ENCODE measurements at regions not wholly inside any gene's neighbourhood (a gene's known extent, or its start where the extent isn't known, plus 50 kb on each side); places are given as distances from the start of the nearest gene placed in this dataset.

DNA sequence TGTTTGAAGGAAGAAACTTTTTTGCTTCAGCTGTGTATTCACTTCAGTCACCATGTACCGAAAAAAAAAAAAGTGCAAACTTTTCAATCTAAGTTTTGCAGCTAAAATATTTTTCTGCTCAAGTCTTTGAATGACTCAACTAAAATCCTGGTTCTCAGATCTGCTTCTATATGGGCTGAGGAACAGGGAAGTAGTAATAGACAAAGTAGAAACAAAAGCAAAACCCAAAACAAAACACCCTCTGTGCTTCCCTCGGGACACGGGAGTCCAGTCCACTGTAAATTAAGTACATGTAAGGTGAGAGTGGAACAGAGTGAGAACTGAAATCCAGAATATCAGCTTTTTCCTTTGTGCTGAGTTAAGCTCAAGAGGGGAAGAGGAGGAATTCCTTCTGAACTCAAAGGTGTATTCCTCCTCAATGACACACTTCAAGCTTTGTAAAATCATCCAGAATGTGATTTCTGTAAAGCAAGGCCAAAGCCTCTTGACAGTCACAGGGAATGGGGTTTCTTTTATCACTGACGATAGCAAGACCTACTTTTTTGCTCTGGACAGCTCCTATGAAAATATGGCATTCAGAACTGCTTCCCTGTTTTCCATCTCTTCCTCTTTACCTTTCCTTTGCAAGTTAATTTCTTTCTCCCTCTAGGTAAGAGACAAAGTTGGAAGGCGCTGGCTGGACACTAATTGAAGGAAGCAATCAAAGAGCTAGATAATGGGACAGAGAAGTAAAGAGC, 433.5 kb upstream of the MMADHC start:
- TF ChIP-seq EZH2phosphoT487 (IDR thresholded peaks at IDR 0.05; ENCODE audit: insufficient read depth, low read depth) (no peak), EZH2 (IDR thresholded peaks at IDR 0.05; ENCODE audit: insufficient read depth, poor library complexity, severe bottlenecking) (no peak)
